Neural cell (in vitro differentiated cells): ENCODE measurements at regions not wholly inside any gene's neighbourhood (a gene's known extent, or its start where the extent isn't known, plus 50 kb on each side); places are given as distances from the start of the nearest gene placed in this dataset.

ENCODE experiments used
- H2AFZ ChIP-seq: fragments of 200-600, 300-800 bp; sonication (generic), shearing (Covaris generic); 2 replicates; pipeline ENCODE4 v1.6.0; 2014; ENCODE audit warnings: low read depth, mild to moderate bottlenecking, antibody characterized with exemption, low read length, moderate library complexity
- H3F3A ChIP-seq: fragments of 200-600 bp; shearing (Covaris generic); 2 replicates; pipeline ENCODE4 v1.6.1; 2016; ENCODE audit warnings: mild to moderate bottlenecking, moderate library complexity, mixed read lengths, antibody characterized with exemption, low read length; ENCODE audit not compliant: insufficient read depth, poor library complexity, severe bottlenecking
- H3K27ac ChIP-seq: fragments of 200-600, 300-800 bp; sonication (generic), shearing (Covaris generic); 2 replicates; pipeline ENCODE4 v1.5.1; 2014; ENCODE audit warnings: mild to moderate bottlenecking, low read length, moderate library complexity
- H3K27me3 ChIP-seq: fragments of 300-800, 200-600 bp; sonication (generic), shearing (Covaris generic); 2 replicates; pipeline ENCODE4 v1.6.0; 2014; ENCODE audit warnings: mild to moderate bottlenecking, low read depth, low read length, moderate library complexity; ENCODE audit not compliant: insufficient read depth
- H3K36me3 ChIP-seq: fragments of 300-800, 200-600 bp; sonication (generic), shearing (Covaris generic); 2 replicates; pipeline ENCODE4 v1.5.1; 2014; ENCODE audit warnings: mild to moderate bottlenecking, antibody characterized with exemption, low read length, moderate library complexity; ENCODE audit not compliant: insufficient read depth
- H3K4me2 ChIP-seq: fragments of 300-800, 200-600 bp; sonication (generic), shearing (Covaris generic); 2 replicates; pipeline ENCODE4 v1.6.0; 2014; ENCODE audit warnings: mild to moderate bottlenecking, low read length
- H3K4me3 ChIP-seq: fragments of 300-800, 200-600 bp; sonication (generic), shearing (Covaris generic); 2 replicates; pipeline ENCODE4 v1.5.1; 2014; ENCODE audit warnings: mild to moderate bottlenecking, low read length, moderate library complexity
- H3K79me2 ChIP-seq: fragments of 200-600 bp; shearing (Covaris generic); replicated peaks from 2 replicates; pipeline ENCODE4 v1.6.0; 2014; ENCODE audit warnings: mild to moderate bottlenecking, low read length, moderate library complexity; ENCODE audit not compliant: insufficient read depth
- H3K9ac ChIP-seq: fragments of 300-800, 200-600 bp; sonication (generic), shearing (Covaris generic); 2 replicates; pipeline ENCODE4 v1.6.1; 2016; ENCODE audit warnings: mild to moderate bottlenecking, low read length, mixed read lengths
- H3K9me2 ChIP-seq: fragments of 200-600 bp; shearing (Covaris generic); 2 replicates; pipeline ENCODE4 v1.6.1; 2016; ENCODE audit warnings: mild to moderate bottlenecking, low read length, mixed read lengths; ENCODE audit not compliant: insufficient read depth
- H3K9me3 ChIP-seq: fragments of 200-600, 300-800 bp; sonication (generic), shearing (Covaris generic); 2 replicates; pipeline ENCODE4 v1.6.1; 2016; ENCODE audit warnings: mild to moderate bottlenecking, mixed run types, low read length, moderate library complexity, mixed read lengths
- H4K20me1 ChIP-seq: fragments of 200-600 bp; shearing (Covaris generic); 2 replicates; pipeline ENCODE4 v1.6.1; 2016; ENCODE audit warnings: mild to moderate bottlenecking, mixed run types; ENCODE audit not compliant: insufficient read depth
- EP300 ChIP-seq: fragments of 450-650 bp; conservative IDR thresholded peaks from 2 replicates; pipeline ENCODE4 v1.6.1; 2014; ENCODE audit warnings: antibody characterized with exemption, mild to moderate bottlenecking, moderate library complexity; ENCODE audit not compliant: poor library complexity, severe bottlenecking
- EZH2 ChIP-seq: fragments of 200-600, 300-800 bp; shearing (Covaris generic), sonication (generic); IDR thresholded peaks from 2 replicates; pipeline ENCODE4 v1.6.1; 2014; ENCODE audit warnings: antibody characterized with exemption, low read length, borderline replicate concordance, mild to moderate bottlenecking; ENCODE audit not compliant: insufficient read depth, poor library complexity, severe bottlenecking
- MXI1 ChIP-seq: fragments of 450-650 bp; conservative IDR thresholded peaks from 2 replicates; pipeline ENCODE4 v1.6.1; 2014; ENCODE audit warnings: antibody characterized with exemption, mild to moderate bottlenecking; ENCODE audit not compliant: poor library complexity, severe bottlenecking
- POLR2AphosphoS5 ChIP-seq: IDR thresholded peaks from 2 replicates; pipeline ENCODE4 v1.6.1; 2012
- RAD21 ChIP-seq: fragments of 450-650 bp; conservative IDR thresholded peaks from 2 replicates; pipeline ENCODE4 v1.6.1; 2014; ENCODE audit warnings: antibody characterized with exemption, mild to moderate bottlenecking, moderate library complexity
- SMC3 ChIP-seq: fragments of 450-650 bp; conservative IDR thresholded peaks from 2 replicates; pipeline ENCODE4 v1.6.1; 2014; ENCODE audit warnings: antibody characterized with exemption, mild to moderate bottlenecking, moderate library complexity; ENCODE audit not compliant: poor library complexity
- TAF1 ChIP-seq: IDR thresholded peaks from 2 replicates; pipeline ENCODE4 v1.6.1; 2012; ENCODE audit warnings: low read depth
- TF ChIP-seq, protein P1 (sequence below): IDR thresholded peaks from 2 replicates; pipeline ENCODE4 v1.6.1; 2012; ENCODE audit warnings: borderline replicate concordance
- TF ChIP-seq, protein P2 (sequence below): fragments of 450-650 bp; IDR thresholded peaks from 2 replicates; pipeline ENCODE4 v1.5.1; 2014; ENCODE audit warnings: antibody characterized with exemption, mild to moderate bottlenecking, moderate library complexity; ENCODE audit not compliant: poor library complexity, severe bottlenecking

DNA sequence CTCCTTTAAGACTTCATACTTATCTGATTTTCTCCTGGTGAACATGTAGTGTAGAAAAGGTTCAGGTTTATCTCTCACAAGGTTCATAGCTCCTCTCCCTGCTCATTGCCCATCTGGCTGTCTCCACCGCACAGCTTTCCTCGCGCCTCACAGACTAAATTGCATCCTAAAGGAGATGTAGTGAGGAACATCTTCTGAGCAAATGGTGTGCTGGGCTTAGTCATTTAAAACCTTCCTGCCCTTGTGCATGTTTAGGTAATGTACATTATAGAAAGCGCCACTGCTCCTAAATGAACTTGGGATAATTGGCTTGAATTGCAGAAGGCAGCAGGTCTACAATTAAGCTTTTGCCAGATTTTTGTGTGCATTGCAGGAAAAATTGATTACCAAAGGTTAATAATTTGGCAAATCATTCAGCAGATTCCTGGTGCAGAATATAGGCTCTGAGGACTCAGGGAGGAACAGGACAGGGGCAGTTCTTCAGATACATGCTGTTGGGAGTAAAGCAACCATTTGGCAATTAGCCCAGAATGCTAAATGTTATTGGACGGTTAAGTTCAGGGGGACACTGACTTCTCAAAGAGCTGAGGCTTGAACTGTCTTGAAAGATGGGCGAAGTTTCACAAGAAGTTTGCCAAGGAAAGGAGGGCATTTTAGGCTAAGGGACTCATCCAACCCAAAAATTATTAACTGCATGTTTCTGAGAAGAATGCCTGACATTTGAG, 108.4 kb upstream of the CLDN10 start:
- Histone ChIP-seq H3K4me3 (no peak overlapping the region), H3K9ac (no peak overlapping the region), H3F3A (no peaks in the 10 kb centered on the region), H3K9me2 (no peaks in the 10 kb centered on the region), H3K27ac (no peak overlapping the region), H3K4me2 (no peak overlapping the region), H3K27me3 (no peaks in the 10 kb centered on the region), H2AFZ (no peak overlapping the region), H3K36me3 (no peaks in the 10 kb centered on the region), H3K9me3 (no peaks in the 10 kb centered on the region), H3K79me2 (no peaks in the 10 kb centered on the region), H4K20me1 (no peaks in the 10 kb centered on the region)
- TF ChIP-seq, protein P1, sequence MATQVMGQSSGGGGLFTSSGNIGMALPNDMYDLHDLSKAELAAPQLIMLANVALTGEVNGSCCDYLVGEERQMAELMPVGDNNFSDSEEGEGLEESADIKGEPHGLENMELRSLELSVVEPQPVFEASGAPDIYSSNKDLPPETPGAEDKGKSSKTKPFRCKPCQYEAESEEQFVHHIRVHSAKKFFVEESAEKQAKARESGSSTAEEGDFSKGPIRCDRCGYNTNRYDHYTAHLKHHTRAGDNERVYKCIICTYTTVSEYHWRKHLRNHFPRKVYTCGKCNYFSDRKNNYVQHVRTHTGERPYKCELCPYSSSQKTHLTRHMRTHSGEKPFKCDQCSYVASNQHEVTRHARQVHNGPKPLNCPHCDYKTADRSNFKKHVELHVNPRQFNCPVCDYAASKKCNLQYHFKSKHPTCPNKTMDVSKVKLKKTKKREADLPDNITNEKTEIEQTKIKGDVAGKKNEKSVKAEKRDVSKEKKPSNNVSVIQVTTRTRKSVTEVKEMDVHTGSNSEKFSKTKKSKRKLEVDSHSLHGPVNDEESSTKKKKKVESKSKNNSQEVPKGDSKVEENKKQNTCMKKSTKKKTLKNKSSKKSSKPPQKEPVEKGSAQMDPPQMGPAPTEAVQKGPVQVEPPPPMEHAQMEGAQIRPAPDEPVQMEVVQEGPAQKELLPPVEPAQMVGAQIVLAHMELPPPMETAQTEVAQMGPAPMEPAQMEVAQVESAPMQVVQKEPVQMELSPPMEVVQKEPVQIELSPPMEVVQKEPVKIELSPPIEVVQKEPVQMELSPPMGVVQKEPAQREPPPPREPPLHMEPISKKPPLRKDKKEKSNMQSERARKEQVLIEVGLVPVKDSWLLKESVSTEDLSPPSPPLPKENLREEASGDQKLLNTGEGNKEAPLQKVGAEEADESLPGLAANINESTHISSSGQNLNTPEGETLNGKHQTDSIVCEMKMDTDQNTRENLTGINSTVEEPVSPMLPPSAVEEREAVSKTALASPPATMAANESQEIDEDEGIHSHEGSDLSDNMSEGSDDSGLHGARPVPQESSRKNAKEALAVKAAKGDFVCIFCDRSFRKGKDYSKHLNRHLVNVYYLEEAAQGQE: no peak
- TF ChIP-seq EZH2 (no peak), EP300 (no peak), TAF1 (no peak), POLR2AphosphoS5 (no peak), SMC3 (no peak), RAD21 (no peak)

DNA sequence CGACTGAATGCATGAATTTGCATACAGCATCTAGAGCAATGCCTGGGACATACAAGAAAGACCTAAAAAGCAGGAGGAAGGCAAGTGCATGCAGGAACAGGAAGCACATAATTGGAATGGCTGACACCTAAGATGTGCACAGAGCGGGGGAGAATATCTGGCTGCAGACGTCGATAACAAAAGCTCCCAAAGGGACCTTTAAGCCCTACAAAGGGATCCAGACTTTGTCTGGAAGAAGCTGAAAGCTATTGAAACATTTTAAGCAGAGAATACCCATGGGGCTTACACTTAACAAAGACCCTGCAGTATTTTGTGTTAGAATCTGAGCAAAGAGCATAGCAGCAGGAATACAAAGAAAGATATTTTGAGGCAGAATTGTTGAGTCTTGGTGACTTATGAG, 107.4 kb upstream of the CLDN10 start:
- Histone ChIP-seq H3K9me3 (no peaks in the 10 kb centered on the region), H3K27ac (no peak overlapping the region), H3F3A (no peaks in the 10 kb centered on the region), H3K36me3 (no peaks in the 10 kb centered on the region), H3K9ac (no peak overlapping the region), H2AFZ (no peak overlapping the region), H3K4me2 (no peak overlapping the region), H3K4me3 (no peak overlapping the region), H3K79me2 (no peaks in the 10 kb centered on the region), H3K9me2 (no peaks in the 10 kb centered on the region), H3K27me3 (no peaks in the 10 kb centered on the region), H4K20me1 (no peaks in the 10 kb centered on the region)
- TF ChIP-seq EP300 (no peak), MXI1 (no peak), RAD21 (no peak), TAF1 (no peak), EZH2 (no peak), POLR2AphosphoS5 (no peak), SMC3 (no peak)
- TF ChIP-seq, protein P1: no peak
- TF ChIP-seq, protein P2, sequence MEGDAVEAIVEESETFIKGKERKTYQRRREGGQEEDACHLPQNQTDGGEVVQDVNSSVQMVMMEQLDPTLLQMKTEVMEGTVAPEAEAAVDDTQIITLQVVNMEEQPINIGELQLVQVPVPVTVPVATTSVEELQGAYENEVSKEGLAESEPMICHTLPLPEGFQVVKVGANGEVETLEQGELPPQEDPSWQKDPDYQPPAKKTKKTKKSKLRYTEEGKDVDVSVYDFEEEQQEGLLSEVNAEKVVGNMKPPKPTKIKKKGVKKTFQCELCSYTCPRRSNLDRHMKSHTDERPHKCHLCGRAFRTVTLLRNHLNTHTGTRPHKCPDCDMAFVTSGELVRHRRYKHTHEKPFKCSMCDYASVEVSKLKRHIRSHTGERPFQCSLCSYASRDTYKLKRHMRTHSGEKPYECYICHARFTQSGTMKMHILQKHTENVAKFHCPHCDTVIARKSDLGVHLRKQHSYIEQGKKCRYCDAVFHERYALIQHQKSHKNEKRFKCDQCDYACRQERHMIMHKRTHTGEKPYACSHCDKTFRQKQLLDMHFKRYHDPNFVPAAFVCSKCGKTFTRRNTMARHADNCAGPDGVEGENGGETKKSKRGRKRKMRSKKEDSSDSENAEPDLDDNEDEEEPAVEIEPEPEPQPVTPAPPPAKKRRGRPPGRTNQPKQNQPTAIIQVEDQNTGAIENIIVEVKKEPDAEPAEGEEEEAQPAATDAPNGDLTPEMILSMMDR: no peak
